ENCODE measurements at regions not wholly inside any gene's neighbourhood (a gene's known extent, or its start where the extent isn't known, plus 50 kb on each side); places are given as distances from the start of the nearest gene placed in this dataset.

- no peak for TF ChIP-seq FOXP2 (optimal IDR thresholded peaks at IDR 0.05; ENCODE audit: borderline replicate concordance, extremely low read depth, extremely low read length, insufficient read depth)
- no peak for TF ChIP-seq POLR2AphosphoS5 (IDR thresholded peaks at IDR 0.05; ENCODE audit: low read depth, low read length)
- TF ChIP-seq TAF1 (IDR thresholded peaks at IDR 0.05; ENCODE audit: borderline replicate concordance, insufficient read depth, low read length) = no peak
These were observed 238.2 kb upstream of the NAALADL2 start for GRCh38 chr3:174620855-174621472.
